Uterus (tissue), 2 donors: ENCODE measurements at regions not wholly inside any gene's neighbourhood (a gene's known extent, or its start where the extent isn't known, plus 50 kb on each side); places are given as distances from the start of the nearest gene placed in this dataset.
"Not testable (repeated sequence)": the region's sequence is repeated elsewhere in the genome, so short reads cannot be mapped to it uniquely, and the experiment has no call there.

Source experiments
- POLR2A ChIP-seq, 2 donors: fragments of 450-650 bp; IDR thresholded peaks; one replicate each; pipeline ENCODE4 v1.6.1; 2016; ENCODE audit warnings: antibody characterized with exemption in 2 of 2, mild to moderate bottlenecking in 1 of 2, moderate library complexity in 1 of 2
- TF ChIP-seq, protein P1 (sequence below), 4 experiments: fragments of 200-600 bp in 2 of 4; fragments of 450-650 bp in 2 of 4; sonication (generic) in 2 of 4; IDR thresholded peaks; one replicate each; pipeline ENCODE4 v1.5.1; 2016 to 2019; ENCODE audit warnings: antibody characterized with exemption in 4 of 4, mild to moderate bottlenecking in 2 of 4, moderate library complexity in 1 of 4

DNA sequence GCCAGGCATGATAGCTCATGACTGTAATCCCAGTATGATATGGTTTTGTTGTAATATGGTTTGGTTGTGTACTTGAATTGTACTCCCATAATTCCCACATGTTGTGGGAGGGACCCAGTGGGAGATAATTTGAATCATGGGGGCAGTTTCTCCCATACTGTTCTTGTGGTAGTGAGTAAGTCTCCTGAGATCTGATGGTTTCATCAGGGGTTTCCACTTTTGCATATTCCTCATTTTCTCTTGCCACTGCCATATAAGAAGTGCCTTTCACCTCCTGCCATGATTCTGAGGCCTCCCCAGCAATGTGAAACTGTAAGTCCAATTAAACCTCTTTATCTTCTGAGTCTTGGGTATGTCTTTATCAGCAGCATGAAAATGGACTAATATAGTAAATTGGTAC is 160.3 kb upstream of the COX10 start:
- TF ChIP-seq, protein P1, sequence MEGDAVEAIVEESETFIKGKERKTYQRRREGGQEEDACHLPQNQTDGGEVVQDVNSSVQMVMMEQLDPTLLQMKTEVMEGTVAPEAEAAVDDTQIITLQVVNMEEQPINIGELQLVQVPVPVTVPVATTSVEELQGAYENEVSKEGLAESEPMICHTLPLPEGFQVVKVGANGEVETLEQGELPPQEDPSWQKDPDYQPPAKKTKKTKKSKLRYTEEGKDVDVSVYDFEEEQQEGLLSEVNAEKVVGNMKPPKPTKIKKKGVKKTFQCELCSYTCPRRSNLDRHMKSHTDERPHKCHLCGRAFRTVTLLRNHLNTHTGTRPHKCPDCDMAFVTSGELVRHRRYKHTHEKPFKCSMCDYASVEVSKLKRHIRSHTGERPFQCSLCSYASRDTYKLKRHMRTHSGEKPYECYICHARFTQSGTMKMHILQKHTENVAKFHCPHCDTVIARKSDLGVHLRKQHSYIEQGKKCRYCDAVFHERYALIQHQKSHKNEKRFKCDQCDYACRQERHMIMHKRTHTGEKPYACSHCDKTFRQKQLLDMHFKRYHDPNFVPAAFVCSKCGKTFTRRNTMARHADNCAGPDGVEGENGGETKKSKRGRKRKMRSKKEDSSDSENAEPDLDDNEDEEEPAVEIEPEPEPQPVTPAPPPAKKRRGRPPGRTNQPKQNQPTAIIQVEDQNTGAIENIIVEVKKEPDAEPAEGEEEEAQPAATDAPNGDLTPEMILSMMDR (IDR thresholded peaks at IDR 0.05), result not testable (repeated sequence)
- not testable (repeated sequence) for TF ChIP-seq POLR2A (IDR thresholded peaks at IDR 0.05)
